ENCODE measurements at regions not wholly inside any gene's neighbourhood (a gene's known extent, or its start where the extent isn't known, plus 50 kb on each side); places are given as distances from the start of the nearest gene placed in this dataset.

- no peak overlapping the region for H3K27ac ChIP-seq
- no peak for DNase-seq
- no peaks in the 10 kb centered on the region for H3K36me3 ChIP-seq (replicated peaks)
- no peaks in the 10 kb centered on the region for H3K27me3 ChIP-seq (replicated peaks)
- TF ChIP-seq CTCF (IDR thresholded peaks at IDR 0.05; ENCODE audit: low read depth, low read length, missing control alignments), result no peak
- no peak overlapping the region for H3K4me3 ChIP-seq (ENCODE audit: low read depth, low read length)
- in situ Hi-C loops (cut with HindIII; ENCODE audit: low pct_ligation_motif_present, low sequenced_read_pairs), result no loop called here
Observed at GRCh38 chr1:37305841-37306240, 168.5 kb upstream of the ZC3H12A start.

- no peak for TF ChIP-seq CTCF (IDR thresholded peaks at IDR 0.05; ENCODE audit: low read depth, low read length, missing control alignments)
- DNase-seq, result no peak
- no peak overlapping the region for H3K4me3 ChIP-seq (ENCODE audit: low read depth, low read length)
- H3K27ac ChIP-seq, result no peak overlapping the region
- H3K36me3 ChIP-seq (replicated peaks), result no peaks in the 10 kb centered on the region
- no peaks in the 10 kb centered on the region for H3K27me3 ChIP-seq (replicated peaks)
- in situ Hi-C loops (cut with HindIII; ENCODE audit: low pct_ligation_motif_present, low sequenced_read_pairs), result no loop called here
Observed at GRCh38 chr1:37306461-37306860, 167.9 kb upstream of the ZC3H12A start.

- in situ Hi-C loops (cut with HindIII; ENCODE audit: low pct_ligation_motif_present, low sequenced_read_pairs), result no loop called here
- no peak overlapping the region for H3K27ac ChIP-seq
Observed at GRCh38 chr1:37306871-37307270, 167.5 kb upstream of the ZC3H12A start.

GRCh38 chr1:37308031-37308960 is 166.1 kb upstream of the ZC3H12A start:
- Histone ChIP-seq H3K4me3 (ENCODE audit: low read depth, low read length) (no peak overlapping the region), H3K27ac (no peak overlapping the region), H3K36me3 (replicated peaks) (no peaks in the 10 kb centered on the region), H3K27me3 (replicated peaks) (no peaks in the 10 kb centered on the region)
- no peak for TF ChIP-seq CTCF (IDR thresholded peaks at IDR 0.05; ENCODE audit: low read depth, low read length, missing control alignments)
- no peak for DNase-seq
- in situ Hi-C loops (cut with HindIII; ENCODE audit: low pct_ligation_motif_present, low sequenced_read_pairs), result no loop called here

More at GRCh38 chr1:37306871-37307270, 167.5 kb upstream of the ZC3H12A start:
- no peak for DNase-seq
- no peaks in the 10 kb centered on the region for H3K36me3 ChIP-seq (replicated peaks)
- no peak for TF ChIP-seq CTCF (IDR thresholded peaks at IDR 0.05; ENCODE audit: low read depth, low read length, missing control alignments)
- no peak overlapping the region for H3K4me3 ChIP-seq (ENCODE audit: low read depth, low read length)
- H3K27me3 ChIP-seq (replicated peaks), result no peaks in the 10 kb centered on the region

- no peak for DNase-seq
- Histone ChIP-seq H3K4me3 (ENCODE audit: low read depth, low read length) (no peak overlapping the region), H3K27me3 (replicated peaks) (no peaks in the 10 kb centered on the region), H3K27ac (no peak overlapping the region), H3K36me3 (replicated peaks) (no peaks in the 10 kb centered on the region)
- in situ Hi-C loops (cut with HindIII; ENCODE audit: low pct_ligation_motif_present, low sequenced_read_pairs), result no loop called here
- no peak for TF ChIP-seq CTCF (IDR thresholded peaks at IDR 0.05; ENCODE audit: low read depth, low read length, missing control alignments)
Observed at GRCh38 chr1:37309574-37309973, 164.8 kb upstream of the ZC3H12A start.

Data from brain microvascular endothelial cell (primary cell).